GM12875 (cell line): ENCODE measurements at regions not wholly inside any gene's neighbourhood (a gene's known extent, or its start where the extent isn't known, plus 50 kb on each side); places are given as distances from the start of the nearest gene placed in this dataset.
"Not testable (repeated sequence)": the region's sequence is repeated elsewhere in the genome, so short reads cannot be mapped to it uniquely, and the experiment has no call there.

Source experiments
- H3K4me3 ChIP-seq: one replicate; pipeline ENCODE4 v1.5.1; 2011; ENCODE audit warnings: low read depth, low read length, control low read depth
- CTCF ChIP-seq: IDR thresholded peaks from 2 replicates; pipeline ENCODE4 v1.5.1; 2011; ENCODE audit warnings: low read depth, mild to moderate bottlenecking, control low read depth, inconsistent platforms, low read length, moderate library complexity, borderline replicate concordance; ENCODE audit not compliant: insufficient read depth

- TF ChIP-seq CTCF, result no peak
- no peak overlapping the region for H3K4me3 ChIP-seq
Measured at GRCh38 chr4:140229881-140230280, 75.9 kb upstream of the MAML3 start.

GRCh38 chr4:140227286-140227685 lies 73.3 kb upstream of the MAML3 start:
- H3K4me3 ChIP-seq, result no peak overlapping the region
- TF ChIP-seq CTCF, result no peak

GRCh38 chr4:140223056-140223810 lies 69.2 kb upstream of the MAML3 start:
- TF ChIP-seq CTCF, result no peak
- H3K4me3 ChIP-seq, result no peak overlapping the region

- no peak overlapping the region for H3K4me3 ChIP-seq
- no peak for TF ChIP-seq CTCF
Measured at GRCh38 chr4:140222171-140222570, 68.2 kb upstream of the MAML3 start.

- no peak overlapping the region for H3K4me3 ChIP-seq
- TF ChIP-seq CTCF, result no peak
Measured at GRCh38 chr4:140220058-140220457, 66.1 kb upstream of the MAML3 start.

- no peak for TF ChIP-seq CTCF
- H3K4me3 ChIP-seq, result no peak overlapping the region
Measured at GRCh38 chr4:140219567-140219966, 65.6 kb upstream of the MAML3 start.

GRCh38 chr4:140219070-140219469 lies 65.1 kb upstream of the MAML3 start:
- H3K4me3 ChIP-seq, result not testable (repeated sequence)
